ENCODE measurements at regions not wholly inside any gene's neighbourhood (a gene's known extent, or its start where the extent isn't known, plus 50 kb on each side); places are given as distances from the start of the nearest gene placed in this dataset.

- Histone ChIP-seq H3K36me3 (no peaks in the 10 kb centered on the region), H3K27ac (no peak overlapping the region), H3K27me3 (no peaks in the 10 kb centered on the region), H3K4me3 (no peak overlapping the region), H3K4me1 (no peaks in the 10 kb centered on the region), H3K9me3 (no peaks in the 10 kb centered on the region)
- no peak for DNase-seq
- no peak for TF ChIP-seq CTCF (IDR thresholded peaks at IDR 0.05 in 4 of 5, conservative IDR thresholded peaks at IDR 0.05 in 1 of 5)
- TF ChIP-seq POLR2A (IDR thresholded peaks at IDR 0.05): no peak
- in situ Hi-C loops (cut with MboI; ENCODE audit: low sequenced_read_pairs in 4 of 4): no loop called here
- ATAC-seq: no peak
- intact Hi-C loops (cut with DNase I; ENCODE audit: low total_unique reads): no loop called here
Observed at GRCh38 chr7:67729771-67730170, 733.1 kb downstream of the TYW1 start.

GRCh38 chr7:67731704-67732103 lies 735.1 kb downstream of the TYW1 start:
- intact Hi-C loops (cut with DNase I; ENCODE audit: low total_unique reads) (no loop called here), in situ Hi-C loops (cut with MboI; ENCODE audit: low sequenced_read_pairs in 4 of 4) (no loop called here)
- no peak for ATAC-seq
- no peak overlapping the region for H3K4me3 ChIP-seq
- TF ChIP-seq CTCF (IDR thresholded peaks at IDR 0.05 in 4 of 5, conservative IDR thresholded peaks at IDR 0.05 in 1 of 5) (no peak), POLR2A (IDR thresholded peaks at IDR 0.05) (no peak)
- H3K4me1 ChIP-seq: no peaks in the 10 kb centered on the region
- DNase-seq: no peak
- no peak overlapping the region for H3K27ac ChIP-seq
- no peaks in the 10 kb centered on the region for H3K36me3 ChIP-seq
- no peaks in the 10 kb centered on the region for H3K9me3 ChIP-seq
- H3K27me3 ChIP-seq: no peaks in the 10 kb centered on the region

- DNase-seq: no peak
- in situ Hi-C loops (cut with MboI; ENCODE audit: low sequenced_read_pairs in 4 of 4): no loop called here
- no peak for ATAC-seq
- H3K36me3 ChIP-seq: no peaks in the 10 kb centered on the region
- H3K9me3 ChIP-seq: no peaks in the 10 kb centered on the region
- H3K27ac ChIP-seq: no peak overlapping the region
- intact Hi-C loops (cut with DNase I; ENCODE audit: low total_unique reads): no loop called here
- H3K27me3 ChIP-seq: no peaks in the 10 kb centered on the region
- no peaks in the 10 kb centered on the region for H3K4me1 ChIP-seq
- TF ChIP-seq POLR2A (IDR thresholded peaks at IDR 0.05) (no peak), CTCF (IDR thresholded peaks at IDR 0.05 in 4 of 5, conservative IDR thresholded peaks at IDR 0.05 in 1 of 5) (no peak)
- H3K4me3 ChIP-seq: no peak overlapping the region
Observed at GRCh38 chr7:67732898-67733297, 736.3 kb downstream of the TYW1 start.

- peak overlapping the region in 3 of 4 donors; percentile 41 to 74 (median 65) for H3K27ac ChIP-seq
- peaks cover 4 to 11% of the 10 kb centered on the region in 2 donors for H3K4me1 ChIP-seq
- no peaks in the 10 kb centered on the region for H3K9me3 ChIP-seq
- no peak for ATAC-seq
- H3K4me3 ChIP-seq: no peak overlapping the region
- intact Hi-C loops (cut with DNase I; ENCODE audit: low total_unique reads) (no loop called here), in situ Hi-C loops (cut with MboI; ENCODE audit: low sequenced_read_pairs in 4 of 4) (no loop called here)
- no peak for DNase-seq
- TF ChIP-seq CTCF (IDR thresholded peaks at IDR 0.05 in 4 of 5, conservative IDR thresholded peaks at IDR 0.05 in 1 of 5) (no peak), POLR2A (IDR thresholded peaks at IDR 0.05) (no peak)
- no peaks in the 10 kb centered on the region for H3K27me3 ChIP-seq
- H3K36me3 ChIP-seq: no peaks in the 10 kb centered on the region
Observed at GRCh38 chr7:67738145-67738544, 741.5 kb downstream of the TYW1 start.

GRCh38 chr7:67738958-67739357 lies 742.3 kb downstream of the TYW1 start:
- peak overlapping the region in 3 of 4 donors; percentile 41 to 74 (median 65) for H3K27ac ChIP-seq
- peak; percentile 99 to 100 for ATAC-seq
- H3K4me1 ChIP-seq: peaks cover 4 to 11% of the 10 kb centered on the region in 2 donors
- no peaks in the 10 kb centered on the region for H3K36me3 ChIP-seq
- intact Hi-C loops (cut with DNase I; ENCODE audit: low total_unique reads): no loop called here
- in situ Hi-C loops (cut with MboI; ENCODE audit: low sequenced_read_pairs in 4 of 4): no loop called here
- H3K9me3 ChIP-seq: no peaks in the 10 kb centered on the region
- no peak overlapping the region for H3K4me3 ChIP-seq
- DNase-seq: peak; percentile 54 to 78
- no peaks in the 10 kb centered on the region for H3K27me3 ChIP-seq
- TF ChIP-seq CTCF (IDR thresholded peaks at IDR 0.05 in 4 of 5, conservative IDR thresholded peaks at IDR 0.05 in 1 of 5): no peak
- no peak for TF ChIP-seq POLR2A (IDR thresholded peaks at IDR 0.05)

Data from gastrocnemius medialis (tissue), 4 donors.